Right lobe of liver (tissue), 4 donors: ENCODE measurements at regions not wholly inside any gene's neighbourhood (a gene's known extent, or its start where the extent isn't known, plus 50 kb on each side); places are given as distances from the start of the nearest gene placed in this dataset.

Experiments
- POLR2A ChIP-seq: fragments of 450-650 bp; IDR thresholded peaks from one replicate; pipeline ENCODE4 v1.6.1; 2017; ENCODE audit warnings: antibody characterized with exemption, mild to moderate bottlenecking
- TF ChIP-seq, protein P1 (sequence below), 4 donors: fragments of 200-600 bp in 3 of 4; fragments of 450-650 bp in 1 of 4; IDR thresholded peaks; one replicate each; pipeline versions ENCODE4 v1.5.1 to v1.8.0; 2016 to 2022; ENCODE audit warnings: antibody characterized with exemption in 4 of 4, mild to moderate bottlenecking in 2 of 4
- donor health status: DM: no; HTN: no; CAD: no.
- donor health status: DM: no; HTN: no; CAD: no.
- donor health status: DM: no; HTN: yes; CAD: no.

DNA sequence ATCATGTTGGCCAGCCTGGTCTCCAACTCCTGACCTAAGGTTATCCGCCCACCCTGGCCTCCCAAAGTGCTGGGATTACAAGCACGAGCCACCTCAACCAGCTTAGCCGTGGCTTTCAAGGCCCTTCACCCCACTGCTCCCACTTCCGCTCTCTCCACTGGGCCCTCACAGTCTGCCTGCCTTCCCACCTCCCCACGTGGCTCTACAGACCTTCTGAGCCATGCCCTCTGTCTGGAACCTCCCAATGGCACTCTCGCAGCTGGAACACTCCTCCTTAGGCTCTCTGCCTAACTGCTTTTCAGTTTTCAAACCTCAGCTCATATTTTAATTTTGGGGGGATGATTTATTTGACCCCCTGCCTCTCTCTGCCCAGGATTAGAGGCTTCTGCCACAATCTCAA is 59.3 kb upstream of the SH3RF1 start:
- TF ChIP-seq, protein P1, sequence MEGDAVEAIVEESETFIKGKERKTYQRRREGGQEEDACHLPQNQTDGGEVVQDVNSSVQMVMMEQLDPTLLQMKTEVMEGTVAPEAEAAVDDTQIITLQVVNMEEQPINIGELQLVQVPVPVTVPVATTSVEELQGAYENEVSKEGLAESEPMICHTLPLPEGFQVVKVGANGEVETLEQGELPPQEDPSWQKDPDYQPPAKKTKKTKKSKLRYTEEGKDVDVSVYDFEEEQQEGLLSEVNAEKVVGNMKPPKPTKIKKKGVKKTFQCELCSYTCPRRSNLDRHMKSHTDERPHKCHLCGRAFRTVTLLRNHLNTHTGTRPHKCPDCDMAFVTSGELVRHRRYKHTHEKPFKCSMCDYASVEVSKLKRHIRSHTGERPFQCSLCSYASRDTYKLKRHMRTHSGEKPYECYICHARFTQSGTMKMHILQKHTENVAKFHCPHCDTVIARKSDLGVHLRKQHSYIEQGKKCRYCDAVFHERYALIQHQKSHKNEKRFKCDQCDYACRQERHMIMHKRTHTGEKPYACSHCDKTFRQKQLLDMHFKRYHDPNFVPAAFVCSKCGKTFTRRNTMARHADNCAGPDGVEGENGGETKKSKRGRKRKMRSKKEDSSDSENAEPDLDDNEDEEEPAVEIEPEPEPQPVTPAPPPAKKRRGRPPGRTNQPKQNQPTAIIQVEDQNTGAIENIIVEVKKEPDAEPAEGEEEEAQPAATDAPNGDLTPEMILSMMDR (IDR thresholded peaks at IDR 0.05) = no peak
- TF ChIP-seq POLR2A = no peak
